NCI-H2081 treated with DMSO at 0.1 percent for 48 hours (cell line): ENCODE measurements at regions not wholly inside any gene's neighbourhood (a gene's known extent, or its start where the extent isn't known, plus 50 kb on each side); places are given as distances from the start of the nearest gene placed in this dataset.

Source experiments
- DNase-seq: peaks from one replicate; lab custom pipeline; 2025; lab: John Stamatoyannopoulos, UW

- no peak for DNase-seq
Measured at GRCh38 chr13:72165276-72165675, 298.3 kb upstream of the DACH1 start.

GRCh38 chr13:72164811-72165210 lies 297.8 kb upstream of the DACH1 start:
- DNase-seq, result no peak

GRCh38 chr13:72163678-72164077 lies 296.7 kb upstream of the DACH1 start:
- DNase-seq, result no peak

GRCh38 chr13:72160977-72161376 lies 294.0 kb upstream of the DACH1 start:
- DNase-seq, result no peak

GRCh38 chr13:72156760-72157159 lies 289.8 kb upstream of the DACH1 start:
- DNase-seq, result no peak

- no peak for DNase-seq
Measured at GRCh38 chr13:72153272-72153671, 286.3 kb upstream of the DACH1 start.

GRCh38 chr13:72151241-72151640 lies 284.2 kb upstream of the DACH1 start:
- no peak for DNase-seq

GRCh38 chr13:72150502-72150901 lies 283.5 kb upstream of the DACH1 start:
- no peak for DNase-seq

GRCh38 chr13:72149701-72150100 lies 282.7 kb upstream of the DACH1 start:
- no peak for DNase-seq

- DNase-seq, result no peak
Measured at GRCh38 chr13:72146816-72147215, 279.8 kb upstream of the DACH1 start.

GRCh38 chr13:72145383-72145782 lies 278.4 kb upstream of the DACH1 start:
- DNase-seq, result no peak

- no peak for DNase-seq
Measured at GRCh38 chr13:72144636-72145035, 277.6 kb upstream of the DACH1 start.

- DNase-seq, result no peak
Measured at GRCh38 chr13:72141855-72142519, 275.0 kb upstream of the DACH1 start.

GRCh38 chr13:72139192-72139591 lies 272.2 kb upstream of the DACH1 start:
- DNase-seq, result no peak

GRCh38 chr13:72132075-72132474 lies 265.1 kb upstream of the DACH1 start:
- DNase-seq, result no peak

- no peak for DNase-seq
Measured at GRCh38 chr13:72129117-72129516, 262.1 kb upstream of the DACH1 start.

GRCh38 chr13:72127031-72127430 lies 260.0 kb upstream of the DACH1 start:
- no peak for DNase-seq

- no peak for DNase-seq
Measured at GRCh38 chr13:72126424-72126823, 259.4 kb upstream of the DACH1 start.

GRCh38 chr13:72125561-72125960 lies 258.6 kb upstream of the DACH1 start:
- DNase-seq, result no peak

- no peak for DNase-seq
Measured at GRCh38 chr13:72122661-72123255, 255.8 kb upstream of the DACH1 start.

- DNase-seq, result no peak
Measured at GRCh38 chr13:72121466-72121865, 254.5 kb upstream of the DACH1 start.

- DNase-seq, result no peak
Measured at GRCh38 chr13:72120632-72121031, 253.6 kb upstream of the DACH1 start.

GRCh38 chr13:72113931-72114330 lies 246.9 kb upstream of the DACH1 start:
- no peak for DNase-seq

- no peak for DNase-seq
Measured at GRCh38 chr13:72113076-72113475, 246.1 kb upstream of the DACH1 start.
